ENCODE measurements at regions not wholly inside any gene's neighbourhood (a gene's known extent, or its start where the extent isn't known, plus 50 kb on each side); places are given as distances from the start of the nearest gene placed in this dataset.

DNA sequence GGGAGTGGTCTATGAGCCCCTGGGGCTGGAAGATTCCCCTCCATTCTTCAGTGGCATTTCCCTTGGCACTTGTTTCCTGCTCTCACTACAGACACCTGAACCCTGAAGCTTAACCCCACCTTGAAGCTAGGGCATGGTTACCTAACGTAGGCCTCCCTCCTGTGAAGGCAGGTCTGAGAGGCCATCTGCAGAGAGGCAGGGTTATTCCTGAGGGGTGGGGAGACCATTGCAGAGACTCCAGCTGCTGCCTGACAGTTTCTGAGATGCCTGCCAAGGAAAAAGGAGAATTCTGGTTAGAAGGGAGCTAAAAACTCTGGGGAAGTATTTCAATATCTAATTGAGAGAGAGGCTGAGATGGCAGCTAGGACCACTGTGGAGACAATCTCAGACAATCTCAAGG, 119.3 kb upstream of the NDUFV2 start:
- TF ChIP-seq, protein P1, sequence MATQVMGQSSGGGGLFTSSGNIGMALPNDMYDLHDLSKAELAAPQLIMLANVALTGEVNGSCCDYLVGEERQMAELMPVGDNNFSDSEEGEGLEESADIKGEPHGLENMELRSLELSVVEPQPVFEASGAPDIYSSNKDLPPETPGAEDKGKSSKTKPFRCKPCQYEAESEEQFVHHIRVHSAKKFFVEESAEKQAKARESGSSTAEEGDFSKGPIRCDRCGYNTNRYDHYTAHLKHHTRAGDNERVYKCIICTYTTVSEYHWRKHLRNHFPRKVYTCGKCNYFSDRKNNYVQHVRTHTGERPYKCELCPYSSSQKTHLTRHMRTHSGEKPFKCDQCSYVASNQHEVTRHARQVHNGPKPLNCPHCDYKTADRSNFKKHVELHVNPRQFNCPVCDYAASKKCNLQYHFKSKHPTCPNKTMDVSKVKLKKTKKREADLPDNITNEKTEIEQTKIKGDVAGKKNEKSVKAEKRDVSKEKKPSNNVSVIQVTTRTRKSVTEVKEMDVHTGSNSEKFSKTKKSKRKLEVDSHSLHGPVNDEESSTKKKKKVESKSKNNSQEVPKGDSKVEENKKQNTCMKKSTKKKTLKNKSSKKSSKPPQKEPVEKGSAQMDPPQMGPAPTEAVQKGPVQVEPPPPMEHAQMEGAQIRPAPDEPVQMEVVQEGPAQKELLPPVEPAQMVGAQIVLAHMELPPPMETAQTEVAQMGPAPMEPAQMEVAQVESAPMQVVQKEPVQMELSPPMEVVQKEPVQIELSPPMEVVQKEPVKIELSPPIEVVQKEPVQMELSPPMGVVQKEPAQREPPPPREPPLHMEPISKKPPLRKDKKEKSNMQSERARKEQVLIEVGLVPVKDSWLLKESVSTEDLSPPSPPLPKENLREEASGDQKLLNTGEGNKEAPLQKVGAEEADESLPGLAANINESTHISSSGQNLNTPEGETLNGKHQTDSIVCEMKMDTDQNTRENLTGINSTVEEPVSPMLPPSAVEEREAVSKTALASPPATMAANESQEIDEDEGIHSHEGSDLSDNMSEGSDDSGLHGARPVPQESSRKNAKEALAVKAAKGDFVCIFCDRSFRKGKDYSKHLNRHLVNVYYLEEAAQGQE (IDR thresholded peaks at IDR 0.05; ENCODE audit: insufficient replicate concordance, low read depth), result no peak
- no peak for TF ChIP-seq POLR2AphosphoS5 (IDR thresholded peaks at IDR 0.05; ENCODE audit: low read depth)

Data from HL-60 (cell line).